ENCODE measurements at regions not wholly inside any gene's neighbourhood (a gene's known extent, or its start where the extent isn't known, plus 50 kb on each side); places are given as distances from the start of the nearest gene placed in this dataset.

GRCh38 chr1:221926441-221926840, 184.6 kb upstream of the DUSP10 start:
- no peak for DNase-seq
- no peak for TF ChIP-seq POLR2A (IDR thresholded peaks at IDR 0.05; ENCODE audit: low read length)
- no peak for TF ChIP-seq GATA1 (IDR thresholded peaks at IDR 0.05; ENCODE audit: low read depth, low read length)

GRCh38 chr1:221925947-221926346, 184.1 kb upstream of the DUSP10 start:
- TF ChIP-seq GATA1 (IDR thresholded peaks at IDR 0.05; ENCODE audit: low read depth, low read length) (no peak), POLR2A (IDR thresholded peaks at IDR 0.05; ENCODE audit: low read length) (no peak)
- no peak for DNase-seq

GRCh38 chr1:221923929-221924598, 182.2 kb upstream of the DUSP10 start:
- no peak for DNase-seq

GRCh38 chr1:221921936-221922335, 180.0 kb upstream of the DUSP10 start:
- TF ChIP-seq GATA1 (IDR thresholded peaks at IDR 0.05; ENCODE audit: low read depth, low read length), result no peak
- no peak for TF ChIP-seq POLR2A (IDR thresholded peaks at IDR 0.05; ENCODE audit: low read length)
- DNase-seq, result no peak

More at GRCh38 chr1:221923929-221924598, 182.2 kb upstream of the DUSP10 start:
- no peak for TF ChIP-seq GATA1 (IDR thresholded peaks at IDR 0.05; ENCODE audit: low read depth, low read length)
- no peak for TF ChIP-seq POLR2A (IDR thresholded peaks at IDR 0.05; ENCODE audit: low read length)

GRCh38 chr1:221919743-221920142, 177.9 kb upstream of the DUSP10 start:
- DNase-seq, result no peak
- TF ChIP-seq GATA1 (IDR thresholded peaks at IDR 0.05; ENCODE audit: low read depth, low read length) (no peak), POLR2A (IDR thresholded peaks at IDR 0.05; ENCODE audit: low read length) (no peak)

- no peak for DNase-seq
- no peak for TF ChIP-seq POLR2A (IDR thresholded peaks at IDR 0.05; ENCODE audit: low read length)
- no peak for TF ChIP-seq GATA1 (IDR thresholded peaks at IDR 0.05; ENCODE audit: low read depth, low read length)
These were observed 177.5 kb upstream of the DUSP10 start for GRCh38 chr1:221919341-221919740.

GRCh38 chr1:221916176-221916575, 174.3 kb upstream of the DUSP10 start:
- TF ChIP-seq POLR2A (IDR thresholded peaks at IDR 0.05; ENCODE audit: low read length) (no peak), GATA1 (IDR thresholded peaks at IDR 0.05; ENCODE audit: low read depth, low read length) (no peak)
- DNase-seq, result no peak

GRCh38 chr1:221915764-221916163, 173.9 kb upstream of the DUSP10 start:
- no peak for DNase-seq
- TF ChIP-seq POLR2A (IDR thresholded peaks at IDR 0.05; ENCODE audit: low read length) (no peak), GATA1 (IDR thresholded peaks at IDR 0.05; ENCODE audit: low read depth, low read length) (no peak)

- TF ChIP-seq POLR2A (IDR thresholded peaks at IDR 0.05; ENCODE audit: low read length) (no peak), GATA1 (IDR thresholded peaks at IDR 0.05; ENCODE audit: low read depth, low read length) (no peak)
These were observed 171.5 kb upstream of the DUSP10 start for GRCh38 chr1:221913351-221913892.

GRCh38 chr1:221912230-221912629, 170.3 kb upstream of the DUSP10 start:
- TF ChIP-seq GATA1 (IDR thresholded peaks at IDR 0.05; ENCODE audit: low read depth, low read length) (no peak), POLR2A (IDR thresholded peaks at IDR 0.05; ENCODE audit: low read length) (no peak)
- DNase-seq, result no peak

More at GRCh38 chr1:221913351-221913892, 171.5 kb upstream of the DUSP10 start:
- no peak for DNase-seq

GRCh38 chr1:221911714-221912113, 169.8 kb upstream of the DUSP10 start:
- TF ChIP-seq POLR2A (IDR thresholded peaks at IDR 0.05; ENCODE audit: low read length) (no peak), GATA1 (IDR thresholded peaks at IDR 0.05; ENCODE audit: low read depth, low read length) (no peak)
- no peak for DNase-seq

- DNase-seq, result no peak
- TF ChIP-seq POLR2A (IDR thresholded peaks at IDR 0.05; ENCODE audit: low read length), result no peak
- TF ChIP-seq GATA1 (IDR thresholded peaks at IDR 0.05; ENCODE audit: low read depth, low read length), result no peak
These were observed 168.3 kb upstream of the DUSP10 start for GRCh38 chr1:221910222-221910621.

- no peak for TF ChIP-seq GATA1 (IDR thresholded peaks at IDR 0.05; ENCODE audit: low read depth, low read length)
- TF ChIP-seq POLR2A (IDR thresholded peaks at IDR 0.05; ENCODE audit: low read length), result no peak
- no peak for DNase-seq
These were observed 166.7 kb upstream of the DUSP10 start for GRCh38 chr1:221908573-221908972.

- DNase-seq, result no peak
- no peak for TF ChIP-seq POLR2A (IDR thresholded peaks at IDR 0.05; ENCODE audit: low read length)
- TF ChIP-seq GATA1 (IDR thresholded peaks at IDR 0.05; ENCODE audit: low read depth, low read length), result no peak
These were observed 165.5 kb upstream of the DUSP10 start for GRCh38 chr1:221907166-221907932.
